Tibial artery (tissue), 4 donors: ENCODE measurements at regions not wholly inside any gene's neighbourhood (a gene's known extent, or its start where the extent isn't known, plus 50 kb on each side); places are given as distances from the start of the nearest gene placed in this dataset.

Experiments
- DNase-seq, 2 donors: peaks; one replicate each; pipeline ENCODE4 v3.0.0-alpha.2; 2019
- H3K27ac ChIP-seq, 2 donors: fragments of 200-600 bp; sonication (generic) in 1 of 2; 1 replicate in 1 of 2; 2 replicates in 1 of 2; pipeline ENCODE4 v1.5.1; 2018 to 2019; ENCODE audit warnings: mild to moderate bottlenecking in 1 of 2
- H3K27me3 ChIP-seq, 2 donors: fragments of 200-600 bp; sonication (generic) in 1 of 2; one replicate each; pipeline versions ENCODE4 v1.5.1 to v1.6.0; 2016 to 2019
- H3K36me3 ChIP-seq, 3 donors: fragments of 200-600 bp; sonication (generic) in 2 of 3; one replicate each; pipeline ENCODE4 v1.5.1; 2016 to 2019; ENCODE audit warnings: mild to moderate bottlenecking in 2 of 3
- H3K4me1 ChIP-seq, 4 donors: fragments of 200-600 bp; sonication (generic) in 2 of 4; 1 replicate in 3 of 4; 2 replicates in 1 of 4; pipeline ENCODE4 v1.5.1; 2016 to 2019
- H3K4me3 ChIP-seq, 2 donors: fragments of 200-600 bp; sonication (generic) in 1 of 2; 1 replicate in 1 of 2; 2 replicates in 1 of 2; pipeline ENCODE4 v1.5.1; 2018 to 2019; ENCODE audit warnings: mild to moderate bottlenecking in 2 of 2
- H3K9me3 ChIP-seq, 3 donors: fragments of 200-600 bp; sonication (generic) in 1 of 3; one replicate each; pipeline ENCODE4 v1.5.1; 2016 to 2019
- intact Hi-C: fragments of 100-400 bp; cut with DNase I; formaldehyde crosslinking; loops from one replicate; pipeline ENCODE4 v1.15.0; 2023; ENCODE audit warnings: low total_unique reads
- TF ChIP-seq, protein P1 (sequence below), 2 experiments: fragments of 200-600 bp in 1 of 2; fragments of 450-650 bp in 1 of 2; IDR thresholded peaks; one replicate each; pipeline ENCODE4 v1.5.1; 2017 to 2019; ENCODE audit warnings: antibody characterized with exemption in 2 of 2, mild to moderate bottlenecking in 1 of 2, moderate library complexity in 1 of 2

DNA sequence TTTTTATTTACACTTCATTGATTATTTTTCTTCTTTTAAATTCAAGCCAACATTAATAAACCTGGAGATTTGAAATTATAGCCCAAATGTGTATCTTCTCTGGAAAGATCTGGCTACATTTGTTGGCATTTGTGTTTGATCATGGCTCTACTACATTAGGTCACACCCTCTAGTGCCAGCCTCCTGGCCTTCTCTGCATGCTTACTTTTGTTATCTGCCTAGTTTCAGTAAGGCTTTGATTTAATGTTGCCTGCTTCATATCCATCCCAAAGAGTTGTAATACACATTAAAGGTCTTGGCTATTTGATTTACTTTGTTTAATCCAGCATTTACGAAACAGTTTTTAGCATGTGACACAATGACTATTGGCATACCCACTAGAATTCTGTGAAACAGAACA, 224.5 kb downstream of the TRAM1L1 start:
- intact Hi-C loops = no loop called here
- no peaks in the 10 kb centered on the region for H3K36me3 ChIP-seq

DNA sequence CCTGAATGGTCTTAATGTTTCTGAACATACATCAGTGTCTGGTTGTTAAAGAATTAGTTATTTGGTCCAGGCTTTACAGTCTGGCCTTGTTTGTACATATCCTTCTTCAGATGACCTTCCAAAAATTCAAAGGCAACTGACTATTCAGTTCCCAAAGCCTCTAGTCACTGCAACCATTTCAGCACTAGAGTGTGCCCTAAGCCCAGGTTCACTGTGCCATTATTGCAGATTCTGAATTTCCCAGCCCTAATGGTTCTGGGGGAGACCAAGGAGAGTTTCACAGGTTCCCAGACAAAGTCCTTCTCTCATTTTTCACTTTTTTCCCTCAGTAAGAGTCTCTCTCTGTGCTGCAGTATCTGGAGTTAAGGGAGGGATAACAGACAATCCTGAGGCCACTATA, 235.8 kb downstream of the TRAM1L1 start:
- Histone ChIP-seq H3K36me3 (no peaks in the 10 kb centered on the region), H3K9me3 (no peaks in the 10 kb centered on the region), H3K4me1 (no peaks in the 10 kb centered on the region), H3K4me3 (no peak overlapping the region), H3K27ac (no peak overlapping the region), H3K27me3 (no peaks in the 10 kb centered on the region)
- intact Hi-C loops = no loop called here
- no peak for DNase-seq
- TF ChIP-seq, protein P1, sequence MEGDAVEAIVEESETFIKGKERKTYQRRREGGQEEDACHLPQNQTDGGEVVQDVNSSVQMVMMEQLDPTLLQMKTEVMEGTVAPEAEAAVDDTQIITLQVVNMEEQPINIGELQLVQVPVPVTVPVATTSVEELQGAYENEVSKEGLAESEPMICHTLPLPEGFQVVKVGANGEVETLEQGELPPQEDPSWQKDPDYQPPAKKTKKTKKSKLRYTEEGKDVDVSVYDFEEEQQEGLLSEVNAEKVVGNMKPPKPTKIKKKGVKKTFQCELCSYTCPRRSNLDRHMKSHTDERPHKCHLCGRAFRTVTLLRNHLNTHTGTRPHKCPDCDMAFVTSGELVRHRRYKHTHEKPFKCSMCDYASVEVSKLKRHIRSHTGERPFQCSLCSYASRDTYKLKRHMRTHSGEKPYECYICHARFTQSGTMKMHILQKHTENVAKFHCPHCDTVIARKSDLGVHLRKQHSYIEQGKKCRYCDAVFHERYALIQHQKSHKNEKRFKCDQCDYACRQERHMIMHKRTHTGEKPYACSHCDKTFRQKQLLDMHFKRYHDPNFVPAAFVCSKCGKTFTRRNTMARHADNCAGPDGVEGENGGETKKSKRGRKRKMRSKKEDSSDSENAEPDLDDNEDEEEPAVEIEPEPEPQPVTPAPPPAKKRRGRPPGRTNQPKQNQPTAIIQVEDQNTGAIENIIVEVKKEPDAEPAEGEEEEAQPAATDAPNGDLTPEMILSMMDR (IDR thresholded peaks at IDR 0.05) = no peak

More for the DNA sequence above, 224.5 kb downstream of the TRAM1L1 start:
- H3K27ac ChIP-seq = no peak overlapping the region
- TF ChIP-seq, protein P1 (IDR thresholded peaks at IDR 0.05) = no peak
- no peaks in the 10 kb centered on the region for H3K4me1 ChIP-seq
- H3K27me3 ChIP-seq = no peaks in the 10 kb centered on the region
- H3K4me3 ChIP-seq = no peak overlapping the region
- no peak for DNase-seq
- H3K9me3 ChIP-seq = no peaks in the 10 kb centered on the region

DNA sequence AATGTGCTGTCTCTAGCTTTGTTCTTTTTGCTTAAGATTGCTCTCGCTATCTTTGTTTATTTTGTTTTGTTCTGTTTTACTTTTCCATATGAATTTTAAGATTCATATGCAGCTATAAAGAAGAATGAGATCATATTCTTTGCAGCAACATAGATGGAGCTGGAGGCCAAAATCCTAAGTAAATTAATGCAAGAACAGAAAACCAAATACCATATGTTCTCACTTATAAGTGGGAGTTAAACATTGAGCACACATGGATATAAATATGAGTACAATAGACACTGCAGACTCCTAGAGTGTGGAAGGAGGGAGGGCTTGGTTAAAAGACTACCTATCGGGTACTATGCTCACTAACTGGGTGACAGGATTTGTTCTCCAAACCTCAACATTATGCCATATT, 237.8 kb downstream of the TRAM1L1 start:
- Histone ChIP-seq H3K9me3 (no peaks in the 10 kb centered on the region), H3K27me3 (no peaks in the 10 kb centered on the region), H3K36me3 (no peaks in the 10 kb centered on the region), H3K4me3 (no peak overlapping the region), H3K4me1 (no peaks in the 10 kb centered on the region), H3K27ac (no peak overlapping the region)
- DNase-seq = no peak
- TF ChIP-seq, protein P1 (IDR thresholded peaks at IDR 0.05) = no peak
- intact Hi-C loops = no loop called here

DNA sequence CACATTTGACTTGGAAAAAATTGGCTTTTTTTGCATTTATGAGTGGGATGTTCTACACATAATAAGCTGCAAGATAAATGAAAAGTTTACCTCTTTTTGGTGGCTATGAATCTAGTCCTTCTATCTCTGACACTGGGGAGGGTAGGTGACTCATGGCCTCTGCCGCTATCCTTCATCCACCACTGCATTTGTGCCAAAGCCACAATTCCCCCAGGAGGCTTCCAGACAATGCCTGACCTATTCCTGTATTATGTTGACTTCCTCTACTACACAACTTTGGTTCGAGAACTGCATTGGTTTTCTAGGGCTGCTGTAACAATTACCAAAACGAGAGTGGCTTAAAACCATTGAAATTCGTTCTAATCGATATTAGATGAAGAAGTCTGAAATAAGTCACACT, 245.6 kb downstream of the TRAM1L1 start:
- Histone ChIP-seq H3K4me3 (no peak overlapping the region), H3K36me3 (no peaks in the 10 kb centered on the region), H3K9me3 (no peaks in the 10 kb centered on the region), H3K4me1 (no peaks in the 10 kb centered on the region), H3K27ac (no peak overlapping the region), H3K27me3 (no peaks in the 10 kb centered on the region)
- intact Hi-C loops = no loop called here
- TF ChIP-seq, protein P1 (IDR thresholded peaks at IDR 0.05) = no peak
- DNase-seq = no peak

DNA sequence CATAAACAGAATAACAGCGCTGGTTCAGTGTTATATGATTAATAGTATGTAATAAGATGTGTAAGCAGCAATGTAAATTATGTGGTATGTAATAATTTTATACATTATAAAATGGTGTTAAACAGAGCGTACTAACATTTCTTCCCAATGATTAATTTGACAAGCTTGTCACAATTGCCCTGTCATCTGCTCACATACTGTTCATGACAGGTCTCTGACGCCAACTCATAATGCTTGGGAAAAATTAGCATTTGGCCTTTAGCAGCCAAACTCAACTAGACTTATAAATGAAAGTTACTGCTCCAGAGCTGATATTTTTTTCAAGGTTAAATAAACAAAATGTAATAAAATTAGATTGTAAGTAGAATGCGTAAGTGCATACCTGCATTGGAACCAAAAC, 246.8 kb downstream of the TRAM1L1 start:
- TF ChIP-seq, protein P1 (IDR thresholded peaks at IDR 0.05) = no peak
- H3K4me1 ChIP-seq = no peaks in the 10 kb centered on the region
- DNase-seq = no peak
- intact Hi-C loops = no loop called here
- H3K36me3 ChIP-seq = no peaks in the 10 kb centered on the region
- no peak overlapping the region for H3K27ac ChIP-seq
- H3K4me3 ChIP-seq = no peak overlapping the region
- no peaks in the 10 kb centered on the region for H3K9me3 ChIP-seq
- H3K27me3 ChIP-seq = no peaks in the 10 kb centered on the region

DNA sequence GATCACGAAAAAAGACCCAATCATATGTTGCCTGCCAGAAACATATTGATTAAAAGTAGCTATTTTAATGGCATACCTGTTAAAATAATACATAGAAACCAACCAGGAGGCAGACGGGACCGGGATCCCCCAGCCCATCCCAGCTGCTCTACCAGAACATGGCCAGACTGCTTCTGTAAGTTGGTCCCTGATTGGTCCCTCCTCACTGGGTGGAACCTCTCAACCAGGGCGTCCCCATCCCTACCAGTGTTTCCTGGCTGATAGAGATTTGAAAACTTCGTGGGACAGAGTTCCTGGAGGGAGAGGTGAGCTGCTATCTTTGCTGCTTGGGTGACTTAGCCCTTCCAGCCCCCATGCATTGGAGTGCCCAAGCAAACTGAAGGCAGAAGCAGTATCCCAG, 256.2 kb downstream of the TRAM1L1 start:
- H3K4me1 ChIP-seq = no peaks in the 10 kb centered on the region
- H3K27me3 ChIP-seq = no peaks in the 10 kb centered on the region
- H3K36me3 ChIP-seq = no peaks in the 10 kb centered on the region
- intact Hi-C loops = no loop called here
- DNase-seq = no peak
- H3K27ac ChIP-seq = no peak overlapping the region
- H3K4me3 ChIP-seq = no peak overlapping the region
- no peaks in the 10 kb centered on the region for H3K9me3 ChIP-seq
- TF ChIP-seq, protein P1 (IDR thresholded peaks at IDR 0.05) = no peak
